NB4 (cell line): ENCODE measurements at regions not wholly inside any gene's neighbourhood (a gene's known extent, or its start where the extent isn't known, plus 50 kb on each side); places are given as distances from the start of the nearest gene placed in this dataset.

ENCODE experiments used
- DNase-seq: peaks from one replicate; pipeline ENCODE4 v3.0.0; 2010; ENCODE audit warnings: low read depth
- H3K4me3 ChIP-seq: one replicate; pipeline ENCODE4 v1.5.1; 2011; ENCODE audit warnings: mild to moderate bottlenecking, low read depth, low read length, moderate library complexity
- CTCF ChIP-seq: IDR thresholded peaks from one replicate; pipeline ENCODE4 v1.5.1; 2012; ENCODE audit warnings: low read depth, low read length
- MYC ChIP-seq: IDR thresholded peaks from 2 replicates; pipeline ENCODE4 v1.6.1; 2011; ENCODE audit warnings: low read depth, low read length
- POLR2A ChIP-seq: IDR thresholded peaks from 2 replicates; pipeline ENCODE4 v1.6.1; 2011; ENCODE audit warnings: mild to moderate bottlenecking; ENCODE audit not compliant: insufficient read length; ENCODE audit errors: extremely low read depth
- TF ChIP-seq, protein P1 (sequence below): IDR thresholded peaks from 2 replicates; pipeline ENCODE4 v1.6.1; 2011; ENCODE audit warnings: low read depth, low read length

- no peak overlapping the region for H3K4me3 ChIP-seq
- TF ChIP-seq MYC (no peak), POLR2A (no peak), CTCF (no peak)
- TF ChIP-seq, protein P1, sequence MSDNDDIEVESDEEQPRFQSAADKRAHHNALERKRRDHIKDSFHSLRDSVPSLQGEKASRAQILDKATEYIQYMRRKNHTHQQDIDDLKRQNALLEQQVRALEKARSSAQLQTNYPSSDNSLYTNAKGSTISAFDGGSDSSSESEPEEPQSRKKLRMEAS = no peak
- no peak for DNase-seq
These were observed 78.2 kb downstream of the MSL3 start for GRCh38 chrX:11836284-11836683.

DNA sequence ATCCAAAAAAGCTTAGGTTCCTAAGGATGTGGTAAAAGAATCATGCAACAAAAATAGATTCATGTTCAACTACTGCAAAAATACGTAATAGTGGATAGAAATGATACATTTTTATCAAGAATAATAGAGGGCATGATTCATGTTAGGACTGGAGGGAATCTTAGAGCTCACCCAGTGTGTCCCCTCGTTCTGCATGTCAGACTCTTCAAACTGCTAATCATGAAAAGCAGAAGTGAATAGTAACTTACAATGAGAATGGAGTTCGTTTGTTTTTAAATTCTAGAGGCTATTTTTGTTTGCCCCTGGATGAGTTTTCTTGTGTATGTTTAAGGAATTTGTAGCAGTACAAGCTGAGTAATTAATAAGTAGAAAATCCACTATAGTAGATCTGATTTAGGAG lies 79.4 kb downstream of the MSL3 start:
- no peak overlapping the region for H3K4me3 ChIP-seq
- DNase-seq = no peak

DNA sequence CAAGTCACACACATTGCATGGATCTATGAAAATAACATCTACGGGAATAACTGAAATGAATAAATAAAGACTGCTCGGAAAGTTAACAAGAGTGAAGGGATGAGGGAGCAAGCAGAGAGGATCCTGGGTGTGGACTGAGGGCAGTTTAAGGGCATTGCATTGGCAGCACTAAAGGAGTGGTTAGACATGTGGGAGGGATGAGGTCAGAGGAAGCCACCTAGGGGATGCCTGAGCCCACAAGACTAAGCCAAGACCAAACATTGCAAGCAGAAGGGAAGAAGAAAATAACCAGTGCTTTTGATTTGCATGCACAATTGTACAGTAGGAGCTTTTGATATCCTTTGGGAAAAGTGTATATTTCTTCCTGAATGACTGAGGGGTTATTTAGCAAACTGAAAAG lies 106.1 kb downstream of the MSL3 start:
- no peak for DNase-seq
- H3K4me3 ChIP-seq = no peak overlapping the region
- TF ChIP-seq MYC = no peak
- TF ChIP-seq, protein P1 = no peak
- TF ChIP-seq POLR2A = no peak
- no peak for TF ChIP-seq CTCF

More for the DNA sequence above, 79.4 kb downstream of the MSL3 start:
- TF ChIP-seq MYC (no peak), CTCF (no peak)
- TF ChIP-seq, protein P1 = no peak

- TF ChIP-seq MYC = no peak
- TF ChIP-seq, protein P1 = no peak
- TF ChIP-seq POLR2A = no peak
- no peak for TF ChIP-seq CTCF
- H3K4me3 ChIP-seq = no peak overlapping the region
- peak; percentile 1 for DNase-seq
These were observed 109.7 kb downstream of the MSL3 start for GRCh38 chrX:11867610-11868345.

GRCh38 chrX:11870789-11871188 lies 112.8 kb downstream of the MSL3 start:
- H3K4me3 ChIP-seq = no peak overlapping the region
- no peak for DNase-seq
- TF ChIP-seq MYC = no peak
- TF ChIP-seq POLR2A = no peak

- no peak overlapping the region for H3K4me3 ChIP-seq
- DNase-seq = no peak
- TF ChIP-seq MYC (no peak), POLR2A (no peak), CTCF (no peak)
- TF ChIP-seq, protein P1 = no peak
These were observed 123.6 kb downstream of the MSL3 start for GRCh38 chrX:11881485-11882170.
